Osteoblast (primary cell): ENCODE measurements at regions not wholly inside any gene's neighbourhood (a gene's known extent, or its start where the extent isn't known, plus 50 kb on each side); places are given as distances from the start of the nearest gene placed in this dataset.

ENCODE experiments used
- DNase-seq: peaks from one replicate; pipeline ENCODE4 v3.0.0; 2011; ENCODE audit warnings: low spot score, mixed read lengths; ENCODE audit not compliant: insufficient read length; ENCODE audit errors: missing footprints
- H2AFZ ChIP-seq: 2 replicates; pipeline ENCODE4 v1.6.0; 2011; ENCODE audit warnings: mild to moderate bottlenecking, low read length
- H3K27ac ChIP-seq: 2 replicates; pipeline ENCODE4 v1.5.1; 2011; ENCODE audit warnings: mild to moderate bottlenecking, low read depth, low read length, moderate library complexity
- H3K27me3 ChIP-seq: 2 replicates; pipeline ENCODE4 v1.6.0; 2012; ENCODE audit warnings: mild to moderate bottlenecking, control low read depth, inconsistent platforms, low read length, moderate library complexity; ENCODE audit not compliant: insufficient read depth
- H3K36me3 ChIP-seq: 2 replicates; pipeline ENCODE4 v1.5.1; 2011; ENCODE audit warnings: mild to moderate bottlenecking, low read length, control low read depth, moderate library complexity; ENCODE audit not compliant: insufficient read depth
- H3K4me1 ChIP-seq: 2 replicates; pipeline ENCODE4 v1.5.1; 2011; ENCODE audit warnings: mild to moderate bottlenecking, low read length, control low read depth, moderate library complexity; ENCODE audit not compliant: insufficient read depth
- H3K4me2 ChIP-seq: 2 replicates; pipeline ENCODE4 v1.6.0; 2011; ENCODE audit warnings: mild to moderate bottlenecking, low read length; ENCODE audit not compliant: insufficient read depth
- H3K4me3 ChIP-seq: fragments of 200-600 bp; sonication (generic); 3 replicates; pipeline ENCODE4 v1.5.1; 2012; ENCODE audit warnings: mild to moderate bottlenecking, low read length, inconsistent platforms; ENCODE audit not compliant: insufficient read depth
- H3K79me2 ChIP-seq: 2 replicates; pipeline ENCODE4 v1.6.0; 2012; ENCODE audit warnings: mild to moderate bottlenecking, low read length, control low read depth, inconsistent platforms; ENCODE audit not compliant: insufficient read depth
- H3K9me3 ChIP-seq: 2 replicates; pipeline ENCODE4 v1.5.1; 2011; ENCODE audit warnings: low read depth, low read length, control low read depth
- H4K20me1 ChIP-seq: 2 replicates; pipeline ENCODE4 v1.6.0; 2012; ENCODE audit warnings: mild to moderate bottlenecking, low read length, control low read depth; ENCODE audit not compliant: insufficient read depth
- TF ChIP-seq, protein P1 (sequence below): IDR thresholded peaks from 2 replicates; pipeline ENCODE4 v1.5.1; 2011; ENCODE audit warnings: mild to moderate bottlenecking, low read depth, low read length, moderate library complexity; ENCODE audit errors: extremely low read depth

DNA sequence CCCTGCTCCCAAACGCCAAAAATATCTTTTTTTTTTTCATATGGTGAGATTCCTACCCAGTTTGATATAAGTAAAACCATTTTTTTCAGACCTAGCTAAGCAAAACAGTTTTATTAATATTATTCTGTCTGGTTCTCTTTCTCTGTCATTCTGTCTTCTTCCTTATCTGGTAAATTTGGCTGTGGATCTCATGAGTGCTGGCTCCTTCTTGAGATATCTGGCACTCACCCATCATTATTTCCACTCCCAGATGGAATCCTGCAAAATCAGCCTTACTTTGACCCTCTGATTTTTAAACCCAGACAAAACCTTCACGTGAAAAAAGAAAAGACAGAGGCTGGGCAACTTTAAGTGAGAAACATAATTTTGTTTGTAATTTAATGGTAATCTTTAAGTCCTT, 373.6 kb downstream of the NYAP2 start:
- no peak for DNase-seq
- H3K4me1 ChIP-seq, result no peaks in the 10 kb centered on the region
- H2AFZ ChIP-seq, result no peak overlapping the region
- H3K79me2 ChIP-seq, result no peaks in the 10 kb centered on the region
- no peak overlapping the region for H3K4me2 ChIP-seq
- H3K27ac ChIP-seq, result no peak overlapping the region
- TF ChIP-seq, protein P1, sequence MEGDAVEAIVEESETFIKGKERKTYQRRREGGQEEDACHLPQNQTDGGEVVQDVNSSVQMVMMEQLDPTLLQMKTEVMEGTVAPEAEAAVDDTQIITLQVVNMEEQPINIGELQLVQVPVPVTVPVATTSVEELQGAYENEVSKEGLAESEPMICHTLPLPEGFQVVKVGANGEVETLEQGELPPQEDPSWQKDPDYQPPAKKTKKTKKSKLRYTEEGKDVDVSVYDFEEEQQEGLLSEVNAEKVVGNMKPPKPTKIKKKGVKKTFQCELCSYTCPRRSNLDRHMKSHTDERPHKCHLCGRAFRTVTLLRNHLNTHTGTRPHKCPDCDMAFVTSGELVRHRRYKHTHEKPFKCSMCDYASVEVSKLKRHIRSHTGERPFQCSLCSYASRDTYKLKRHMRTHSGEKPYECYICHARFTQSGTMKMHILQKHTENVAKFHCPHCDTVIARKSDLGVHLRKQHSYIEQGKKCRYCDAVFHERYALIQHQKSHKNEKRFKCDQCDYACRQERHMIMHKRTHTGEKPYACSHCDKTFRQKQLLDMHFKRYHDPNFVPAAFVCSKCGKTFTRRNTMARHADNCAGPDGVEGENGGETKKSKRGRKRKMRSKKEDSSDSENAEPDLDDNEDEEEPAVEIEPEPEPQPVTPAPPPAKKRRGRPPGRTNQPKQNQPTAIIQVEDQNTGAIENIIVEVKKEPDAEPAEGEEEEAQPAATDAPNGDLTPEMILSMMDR, result no peak
- no peaks in the 10 kb centered on the region for H3K36me3 ChIP-seq
- no peaks in the 10 kb centered on the region for H3K27me3 ChIP-seq
- H3K9me3 ChIP-seq, result no peaks in the 10 kb centered on the region
- H4K20me1 ChIP-seq, result no peaks in the 10 kb centered on the region
- no peak overlapping the region for H3K4me3 ChIP-seq

GRCh38 chr2:225771701-225772100, 372.2 kb downstream of the NYAP2 start:
- no peak overlapping the region for H2AFZ ChIP-seq
- no peaks in the 10 kb centered on the region for H3K79me2 ChIP-seq
- DNase-seq, result no peak
- H3K9me3 ChIP-seq, result no peaks in the 10 kb centered on the region
- H3K27ac ChIP-seq, result no peak overlapping the region
- H3K27me3 ChIP-seq, result no peaks in the 10 kb centered on the region
- H3K4me3 ChIP-seq, result no peak overlapping the region
- H3K36me3 ChIP-seq, result no peaks in the 10 kb centered on the region
- H3K4me2 ChIP-seq, result no peak overlapping the region
- no peaks in the 10 kb centered on the region for H3K4me1 ChIP-seq
- no peaks in the 10 kb centered on the region for H4K20me1 ChIP-seq
- TF ChIP-seq, protein P1, result no peak

DNA sequence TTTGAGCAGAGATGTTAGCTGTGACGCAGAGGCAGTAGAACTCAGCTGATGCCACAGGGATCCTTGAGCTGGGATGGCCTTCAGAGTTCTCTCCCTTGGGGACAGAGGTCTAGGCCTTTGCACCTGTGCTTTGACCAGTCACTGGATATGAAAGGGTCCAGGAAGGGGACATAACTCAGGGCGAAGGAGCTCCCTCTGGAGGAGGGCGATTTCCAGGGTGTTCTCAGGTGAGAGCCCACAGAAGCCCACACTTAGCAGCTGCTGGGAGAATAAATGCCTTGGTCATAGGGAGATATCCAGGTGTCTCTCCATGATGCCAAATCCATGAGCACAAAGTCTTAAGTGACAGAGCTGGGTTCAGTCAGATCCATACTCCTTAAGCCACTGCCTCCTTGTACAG, 369.2 kb downstream of the NYAP2 start:
- Histone ChIP-seq H4K20me1 (no peaks in the 10 kb centered on the region), H3K4me2 (no peak overlapping the region), H3K27me3 (no peaks in the 10 kb centered on the region), H3K36me3 (no peaks in the 10 kb centered on the region), H3K9me3 (no peaks in the 10 kb centered on the region), H3K4me3 (no peak overlapping the region), H2AFZ (no peak overlapping the region), H3K27ac (no peak overlapping the region), H3K79me2 (no peaks in the 10 kb centered on the region), H3K4me1 (no peaks in the 10 kb centered on the region)
- DNase-seq, result no peak
- TF ChIP-seq, protein P1, result no peak

- Histone ChIP-seq H3K36me3 (no peaks in the 10 kb centered on the region), H3K4me2 (peak overlapping the region; percentile 11), H3K4me3 (no peak overlapping the region), H4K20me1 (no peaks in the 10 kb centered on the region), H2AFZ (peak overlapping the region; percentile 49), H3K4me1 (no peaks in the 10 kb centered on the region), H3K27ac (no peak overlapping the region), H3K79me2 (no peaks in the 10 kb centered on the region), H3K9me3 (no peaks in the 10 kb centered on the region), H3K27me3 (no peaks in the 10 kb centered on the region)
- TF ChIP-seq, protein P1, result no peak
- DNase-seq, result peak; percentile 71
Observed at GRCh38 chr2:225766431-225766830, 366.9 kb downstream of the NYAP2 start.
